Globus pallidus (tissue), 1 donor: ENCODE measurements at regions not wholly inside any gene's neighbourhood (a gene's known extent, or its start where the extent isn't known, plus 50 kb on each side); places are given as distances from the start of the nearest gene placed in this dataset.

ENCODE experiments used
- DNase-seq: peaks from one replicate; pipeline ENCODE4 v3.0.0-alpha.2; 2015; ENCODE audit warnings: low spot score

DNA sequence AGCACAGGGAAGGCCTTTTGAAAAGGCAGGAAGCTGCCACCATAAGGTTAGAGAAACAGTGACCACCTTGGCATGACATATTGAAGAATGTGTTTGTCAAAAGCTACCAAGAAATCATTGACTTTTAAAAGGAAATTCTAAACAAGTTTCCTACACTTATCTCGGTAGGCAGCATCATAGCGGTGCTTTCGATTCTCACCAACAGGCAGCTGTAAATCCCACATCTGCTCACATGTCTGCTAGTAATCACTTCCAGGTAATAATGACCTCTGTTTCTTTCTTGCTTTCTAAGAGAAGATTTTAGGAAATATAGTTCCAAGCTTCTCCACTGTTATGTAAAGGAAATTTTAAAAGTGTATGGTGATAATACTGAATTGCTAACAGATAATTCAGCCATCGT, 821.1 kb upstream of the FOXG1 start:
- DNase-seq: no peak

DNA sequence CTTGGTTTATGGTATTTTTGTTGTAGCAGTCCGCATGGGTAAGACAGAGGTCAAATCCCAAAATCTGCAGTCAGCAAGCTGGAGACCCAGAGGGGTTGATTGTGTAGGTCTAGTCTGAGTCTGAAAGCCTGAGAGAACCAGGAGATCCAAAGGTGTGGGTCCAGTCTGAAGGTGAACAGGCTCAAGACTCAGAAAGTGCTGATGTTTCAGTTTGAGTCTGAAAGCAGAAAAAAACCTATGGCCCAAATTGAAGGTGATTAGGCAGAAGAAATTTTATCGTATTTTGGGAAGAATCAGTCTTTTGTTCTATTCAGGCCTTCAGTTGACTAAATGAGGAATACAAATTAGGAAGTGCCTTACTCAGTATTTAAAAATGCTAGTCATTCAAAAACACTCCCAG, 807.8 kb upstream of the FOXG1 start:
- no peak for DNase-seq

GRCh38 chr14:27995691-27996090, 770.9 kb upstream of the FOXG1 start:
- no peak for DNase-seq

- DNase-seq: no peak
Measured at GRCh38 chr14:28001002-28001401, 765.6 kb upstream of the FOXG1 start.

GRCh38 chr14:28012629-28013415, 753.8 kb upstream of the FOXG1 start:
- DNase-seq: peak; percentile 2

GRCh38 chr14:28020112-28020511, 746.5 kb upstream of the FOXG1 start:
- DNase-seq: no peak

DNA sequence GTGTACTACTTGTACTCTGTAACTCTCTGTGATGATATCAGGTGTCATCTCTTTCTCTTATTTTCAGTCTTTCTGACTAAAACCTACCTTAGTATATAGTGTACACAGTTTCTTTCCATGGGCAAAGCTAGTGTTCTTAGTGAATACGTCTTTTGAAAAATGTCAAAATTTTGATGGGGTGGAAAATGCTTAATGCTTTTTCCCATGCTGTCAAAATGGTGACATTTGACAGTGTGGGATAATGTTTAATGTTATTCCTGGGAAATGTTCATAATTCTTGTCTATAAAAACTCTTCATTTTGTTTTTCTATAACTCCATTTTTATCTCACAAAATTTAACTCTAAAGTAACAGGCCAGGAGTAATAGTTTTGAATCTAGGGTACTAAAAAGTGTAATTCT, 742.7 kb upstream of the FOXG1 start:
- no peak for DNase-seq

GRCh38 chr14:28052251-28052650, 714.3 kb upstream of the FOXG1 start:
- DNase-seq: no peak

DNA sequence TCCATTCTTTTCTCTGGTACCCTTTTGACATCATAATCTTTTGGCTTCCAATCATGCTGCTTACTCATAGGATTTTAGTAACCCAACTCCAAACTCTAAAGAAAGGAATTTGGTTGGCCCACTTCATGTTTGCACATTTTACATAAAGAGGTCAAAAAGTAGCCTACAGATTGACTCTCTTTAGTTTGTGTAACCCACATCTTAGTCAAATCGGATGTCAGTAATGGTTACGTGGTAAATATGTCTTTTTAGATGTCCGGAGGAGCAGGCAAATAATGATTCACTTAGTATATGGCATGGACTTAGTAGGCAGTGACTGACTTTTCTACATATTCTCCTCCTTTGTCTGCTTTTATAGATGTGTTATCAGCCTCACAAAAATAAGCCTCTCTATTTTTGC, 711.6 kb upstream of the FOXG1 start:
- no peak for DNase-seq

GRCh38 chr14:28057359-28058296, 709.0 kb upstream of the FOXG1 start:
- DNase-seq: peak; percentile 13

DNA sequence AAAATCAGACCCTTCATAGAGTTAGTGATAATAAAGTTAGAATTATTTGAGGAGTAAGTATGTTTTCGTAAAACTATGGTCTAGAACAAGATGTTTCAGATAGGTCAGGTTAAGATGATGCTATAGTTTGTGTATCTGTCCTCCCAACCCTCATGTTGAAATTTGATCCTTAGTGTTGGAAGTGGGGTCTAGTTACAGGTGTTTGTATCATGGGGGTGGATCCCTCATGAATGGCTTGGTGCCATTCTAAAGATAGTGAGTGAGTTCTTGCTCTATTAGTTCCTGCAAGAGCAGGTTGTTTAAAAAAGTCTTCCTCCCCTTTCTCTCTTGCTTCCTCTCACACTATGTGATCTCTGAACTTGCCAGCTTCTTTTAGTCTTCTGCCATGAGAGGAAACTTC, 707.3 kb upstream of the FOXG1 start:
- DNase-seq: no peak

- DNase-seq: no peak
Measured at GRCh38 chr14:28061006-28061405, 705.6 kb upstream of the FOXG1 start.

DNA sequence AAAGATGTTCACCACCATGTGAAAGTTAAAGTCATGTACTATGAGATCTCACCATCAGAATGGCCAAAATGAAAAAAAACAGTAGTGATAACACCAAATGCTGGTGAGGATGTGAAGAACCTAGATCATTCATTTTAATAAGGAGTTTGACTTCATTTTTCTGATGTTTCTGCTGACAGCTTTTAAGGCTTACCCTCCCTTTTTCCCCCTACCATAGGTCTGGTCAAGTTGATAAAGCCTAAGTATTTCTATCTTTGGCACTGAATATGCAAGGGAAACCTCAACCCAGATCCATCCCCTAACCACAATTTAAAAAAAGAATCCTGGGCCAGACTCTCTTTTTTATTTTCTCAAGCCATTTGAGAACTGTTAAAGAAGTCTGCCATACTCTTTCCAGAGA, 689.6 kb upstream of the FOXG1 start:
- DNase-seq: no peak

DNA sequence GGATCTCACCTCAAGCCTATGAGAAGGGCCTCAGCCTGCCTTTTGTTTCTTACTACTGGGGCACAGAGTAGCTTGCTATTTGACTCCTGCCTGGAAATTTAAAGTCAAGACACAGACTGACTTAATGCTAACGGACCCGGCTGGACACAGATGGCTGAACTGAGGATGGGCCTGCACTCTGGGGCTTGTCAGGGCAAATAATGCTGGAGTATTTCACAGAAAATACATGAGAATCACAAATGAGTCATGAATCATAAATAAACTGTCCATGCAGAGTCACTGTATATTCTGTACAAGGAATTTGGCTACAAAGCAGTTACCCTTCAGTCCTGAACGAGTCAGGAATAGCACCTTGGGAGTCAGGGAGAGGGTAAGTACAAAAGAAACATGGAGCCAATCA, 683.2 kb upstream of the FOXG1 start:
- no peak for DNase-seq

- no peak for DNase-seq
Measured at GRCh38 chr14:28088125-28088524, 678.5 kb upstream of the FOXG1 start.

DNA sequence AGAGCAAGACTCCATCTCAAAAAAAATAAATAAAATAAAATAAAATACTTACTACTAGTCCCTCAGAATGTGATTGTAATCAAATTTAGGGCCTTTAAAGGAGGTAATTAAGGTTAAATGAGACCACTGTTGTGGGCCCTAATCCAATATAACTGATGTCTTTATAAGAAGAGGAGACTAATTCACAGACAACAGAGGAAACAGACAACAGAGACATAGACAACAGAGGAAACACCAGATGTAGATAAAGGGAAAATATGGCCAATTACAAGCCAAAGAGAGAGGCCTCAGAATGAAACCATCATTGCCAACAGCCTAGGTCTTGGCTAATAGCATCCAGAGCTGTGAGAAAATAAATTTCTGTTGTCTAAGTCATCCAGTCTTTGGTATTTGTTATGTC, 669.0 kb upstream of the FOXG1 start:
- DNase-seq: no peak

DNA sequence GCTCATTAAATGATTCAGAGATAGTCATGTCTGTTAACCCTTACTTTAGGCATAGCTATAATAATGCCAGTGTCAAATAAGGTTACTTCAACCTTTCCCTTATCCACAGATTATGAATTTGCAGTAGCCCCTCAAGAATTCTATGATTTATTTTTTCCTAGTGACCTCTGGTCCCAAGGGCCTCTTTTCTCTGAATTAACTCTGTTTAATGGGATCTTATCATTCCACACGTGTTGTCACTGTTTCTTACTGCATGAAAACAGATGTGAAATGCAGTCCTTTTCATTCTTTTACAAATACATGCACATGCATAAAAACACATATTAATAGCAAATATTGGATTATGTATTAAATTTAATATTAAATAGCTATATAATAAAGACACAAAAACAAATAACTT, 667.7 kb upstream of the FOXG1 start:
- no peak for DNase-seq

- no peak for DNase-seq
Measured at GRCh38 chr14:28102001-28102400, 664.6 kb upstream of the FOXG1 start.

DNA sequence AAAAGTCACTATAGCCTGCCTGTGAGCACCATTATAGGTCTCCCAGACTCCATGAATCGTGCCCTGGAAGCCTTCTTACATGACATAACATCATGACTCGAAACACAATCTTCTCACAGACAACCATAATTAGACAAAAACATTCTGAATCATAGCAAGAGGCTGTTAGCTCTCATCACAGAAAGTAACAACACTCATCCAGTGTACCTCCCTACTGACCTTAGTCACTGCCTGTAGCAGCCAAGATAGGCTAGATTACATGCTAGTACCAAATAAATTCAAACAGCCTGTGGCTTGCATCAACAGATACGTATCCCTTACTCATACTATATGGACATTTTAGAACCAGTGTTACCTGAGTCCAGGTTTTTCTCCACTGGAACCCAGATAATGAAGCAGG, 663.8 kb upstream of the FOXG1 start:
- no peak for DNase-seq

DNA sequence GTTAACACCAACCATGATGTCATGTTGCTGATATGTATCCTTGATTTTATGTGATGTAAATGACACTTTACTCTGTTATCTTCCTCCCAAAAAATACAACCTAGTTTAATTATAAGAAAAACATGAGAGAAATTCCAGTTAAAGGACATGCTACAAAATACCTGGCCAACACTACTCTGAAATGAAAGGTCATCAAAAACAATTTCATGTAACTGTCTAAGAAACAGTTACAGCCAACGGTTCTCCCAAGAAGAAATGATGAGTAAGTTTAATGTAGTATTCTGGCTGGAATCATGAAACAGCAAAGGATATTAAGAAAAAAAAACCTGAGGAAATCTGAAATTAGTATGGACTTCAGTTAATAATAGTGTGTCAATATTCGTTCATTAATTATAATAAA, 653.3 kb upstream of the FOXG1 start:
- no peak for DNase-seq

DNA sequence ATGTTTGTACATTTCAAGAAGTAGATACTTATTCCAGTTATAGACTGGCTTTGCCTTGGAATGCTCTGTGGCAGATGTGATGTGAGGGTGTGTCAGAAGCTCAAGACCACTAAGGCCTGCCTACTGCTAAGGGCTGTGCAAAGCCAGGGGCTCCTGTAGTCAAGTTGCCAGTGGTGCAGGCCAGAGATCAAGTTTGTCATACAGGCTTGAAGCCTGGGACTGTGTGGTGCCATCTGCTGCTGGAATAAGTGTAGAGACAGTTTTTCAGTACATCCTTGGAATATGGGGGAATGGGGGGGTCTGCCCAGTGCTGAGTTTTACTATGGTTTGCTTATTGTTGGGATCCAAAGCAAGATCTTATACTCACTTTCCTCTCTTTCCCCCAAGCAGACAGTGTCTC, 649.9 kb upstream of the FOXG1 start:
- no peak for DNase-seq

DNA sequence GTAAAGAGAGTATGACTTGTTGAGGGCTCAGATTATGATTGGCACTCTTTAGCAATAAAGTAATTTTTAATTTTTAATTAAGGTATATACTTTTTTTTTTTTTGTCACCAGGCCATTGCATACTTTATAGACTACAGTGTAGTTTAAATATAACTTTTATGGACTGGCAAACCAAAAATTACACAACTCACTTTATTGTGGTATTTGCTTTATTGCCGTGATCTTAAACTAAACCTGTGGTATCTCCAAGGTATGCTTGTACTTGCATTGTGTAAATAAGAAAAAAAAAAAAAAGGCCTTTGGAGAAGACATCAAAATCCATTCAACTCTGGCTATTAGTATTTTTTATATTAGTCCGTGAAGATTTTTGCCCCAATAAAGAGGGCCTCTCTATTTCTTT, 646.7 kb upstream of the FOXG1 start:
- DNase-seq: no peak

- peak; percentile 35 for DNase-seq
Measured at GRCh38 chr14:28120391-28120790, 646.2 kb upstream of the FOXG1 start.
